OCI-LY1 (cell line): ENCODE measurements at regions not wholly inside any gene's neighbourhood (a gene's known extent, or its start where the extent isn't known, plus 50 kb on each side); places are given as distances from the start of the nearest gene placed in this dataset.

Source experiments
- EZH2 ChIP-seq: fragments of 200-600 bp; sonication (generic), shearing (Covaris generic); IDR thresholded peaks from 2 replicates; pipeline ENCODE4 v1.8.0; 2017; ENCODE audit warnings: borderline replicate concordance, mixed run types, mild to moderate bottlenecking, antibody characterized with exemption, low read length, moderate library complexity, mixed read lengths
- TF ChIP-seq, protein P1 (sequence below): fragments of 200-600 bp; sonication (generic), shearing (Covaris generic); IDR thresholded peaks from 2 replicates; pipeline ENCODE4 v1.5.1; 2017; ENCODE audit warnings: mild to moderate bottlenecking, antibody characterized with exemption, low read length, moderate library complexity, mixed read lengths

DNA sequence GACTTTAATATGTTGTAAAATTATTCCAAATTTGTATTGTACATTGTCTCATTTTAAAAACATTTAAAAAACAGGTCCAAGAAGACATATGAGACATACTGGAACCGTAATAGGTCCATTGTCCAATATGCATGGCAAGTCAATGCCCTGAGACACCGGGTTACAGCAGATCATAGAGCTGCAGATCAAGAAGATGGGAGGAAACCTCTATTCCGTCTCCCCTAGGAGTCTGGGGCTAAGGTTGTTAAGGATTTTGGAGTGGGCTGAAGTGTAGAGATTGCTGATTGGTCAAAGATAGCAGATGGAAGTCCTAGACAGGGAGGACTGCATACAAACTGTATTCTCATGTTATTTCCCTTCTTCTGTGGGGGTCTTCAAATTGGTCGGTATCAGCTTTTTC lies 108.3 kb upstream of the PLEKHA5 start:
- TF ChIP-seq, protein P1, sequence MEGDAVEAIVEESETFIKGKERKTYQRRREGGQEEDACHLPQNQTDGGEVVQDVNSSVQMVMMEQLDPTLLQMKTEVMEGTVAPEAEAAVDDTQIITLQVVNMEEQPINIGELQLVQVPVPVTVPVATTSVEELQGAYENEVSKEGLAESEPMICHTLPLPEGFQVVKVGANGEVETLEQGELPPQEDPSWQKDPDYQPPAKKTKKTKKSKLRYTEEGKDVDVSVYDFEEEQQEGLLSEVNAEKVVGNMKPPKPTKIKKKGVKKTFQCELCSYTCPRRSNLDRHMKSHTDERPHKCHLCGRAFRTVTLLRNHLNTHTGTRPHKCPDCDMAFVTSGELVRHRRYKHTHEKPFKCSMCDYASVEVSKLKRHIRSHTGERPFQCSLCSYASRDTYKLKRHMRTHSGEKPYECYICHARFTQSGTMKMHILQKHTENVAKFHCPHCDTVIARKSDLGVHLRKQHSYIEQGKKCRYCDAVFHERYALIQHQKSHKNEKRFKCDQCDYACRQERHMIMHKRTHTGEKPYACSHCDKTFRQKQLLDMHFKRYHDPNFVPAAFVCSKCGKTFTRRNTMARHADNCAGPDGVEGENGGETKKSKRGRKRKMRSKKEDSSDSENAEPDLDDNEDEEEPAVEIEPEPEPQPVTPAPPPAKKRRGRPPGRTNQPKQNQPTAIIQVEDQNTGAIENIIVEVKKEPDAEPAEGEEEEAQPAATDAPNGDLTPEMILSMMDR = no peak
- TF ChIP-seq EZH2 = no peak
